HG02798 (cell line): ENCODE measurements at regions not wholly inside any gene's neighbourhood (a gene's known extent, or its start where the extent isn't known, plus 50 kb on each side); places are given as distances from the start of the nearest gene placed in this dataset.
"Not testable (repeated sequence)": the region's sequence is repeated elsewhere in the genome, so short reads cannot be mapped to it uniquely, and the experiment has no call there.

Experiments
- ATAC-seq: cut with Tn5 transposase; IDR thresholded peaks from one replicate; pipeline ENCODE4 v1.9.1; 2021; ENCODE audit warnings: mild to moderate bottlenecking; ENCODE audit not compliant: unreplicated experiment, poor library complexity

DNA sequence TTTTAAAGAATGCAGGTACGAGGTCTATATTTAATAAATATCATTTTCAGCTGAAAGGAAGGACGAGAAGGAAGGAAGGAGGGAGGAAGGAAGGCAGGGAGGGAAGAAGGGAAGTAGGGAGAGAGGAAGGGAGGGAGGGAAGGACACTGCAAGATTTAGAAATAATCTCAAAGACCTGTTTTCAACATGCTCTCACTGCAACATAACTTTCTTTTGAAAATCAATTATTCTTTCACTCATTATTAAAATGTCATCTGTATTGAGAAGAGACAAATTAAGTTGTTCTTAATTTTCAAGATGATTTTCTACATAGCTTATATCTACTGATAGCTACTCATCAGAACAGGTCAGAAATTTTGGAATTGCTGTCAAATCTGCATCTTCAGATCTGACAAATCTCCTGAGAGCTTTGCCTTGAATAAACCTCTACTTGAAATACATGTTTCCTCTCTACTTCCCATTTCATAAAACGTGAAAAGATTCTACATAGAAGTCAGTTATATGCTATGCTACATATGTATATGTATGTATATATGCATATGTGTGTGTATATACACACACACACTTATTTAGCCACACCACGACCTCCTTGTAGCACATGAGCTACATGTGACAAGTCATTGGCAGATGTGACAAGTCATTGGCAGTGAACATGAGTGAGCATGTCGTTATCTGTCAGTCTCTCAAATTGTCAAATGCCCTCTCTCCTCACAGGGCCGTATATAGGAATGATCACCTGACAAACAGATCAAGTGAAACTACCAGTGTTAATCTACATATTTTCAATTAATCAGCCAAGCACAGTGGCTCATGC lies 241.6 kb downstream of the LY86 start:
- no peak for ATAC-seq

- not testable (repeated sequence) for ATAC-seq
Observed at GRCh38 chr6:6830686-6831063, 242.2 kb downstream of the LY86 start.

- no peak for ATAC-seq
Observed at GRCh38 chr6:6832439-6832838, 243.9 kb downstream of the LY86 start.

GRCh38 chr6:6834356-6835222 lies 246.1 kb downstream of the LY86 start:
- no peak for ATAC-seq

DNA sequence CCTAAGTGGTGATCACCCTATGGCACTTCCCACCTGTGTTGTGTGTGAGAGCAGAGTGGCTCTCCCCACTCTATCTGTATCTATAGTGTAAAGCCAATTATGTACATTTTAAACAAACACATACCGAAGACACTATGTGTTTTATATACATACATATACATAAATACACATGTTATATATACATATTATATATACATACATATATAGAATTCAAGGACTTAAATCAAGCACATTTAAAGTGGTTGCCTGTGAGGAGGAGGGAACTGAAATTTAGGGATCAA lies 246.6 kb downstream of the LY86 start:
- no peak for ATAC-seq

DNA sequence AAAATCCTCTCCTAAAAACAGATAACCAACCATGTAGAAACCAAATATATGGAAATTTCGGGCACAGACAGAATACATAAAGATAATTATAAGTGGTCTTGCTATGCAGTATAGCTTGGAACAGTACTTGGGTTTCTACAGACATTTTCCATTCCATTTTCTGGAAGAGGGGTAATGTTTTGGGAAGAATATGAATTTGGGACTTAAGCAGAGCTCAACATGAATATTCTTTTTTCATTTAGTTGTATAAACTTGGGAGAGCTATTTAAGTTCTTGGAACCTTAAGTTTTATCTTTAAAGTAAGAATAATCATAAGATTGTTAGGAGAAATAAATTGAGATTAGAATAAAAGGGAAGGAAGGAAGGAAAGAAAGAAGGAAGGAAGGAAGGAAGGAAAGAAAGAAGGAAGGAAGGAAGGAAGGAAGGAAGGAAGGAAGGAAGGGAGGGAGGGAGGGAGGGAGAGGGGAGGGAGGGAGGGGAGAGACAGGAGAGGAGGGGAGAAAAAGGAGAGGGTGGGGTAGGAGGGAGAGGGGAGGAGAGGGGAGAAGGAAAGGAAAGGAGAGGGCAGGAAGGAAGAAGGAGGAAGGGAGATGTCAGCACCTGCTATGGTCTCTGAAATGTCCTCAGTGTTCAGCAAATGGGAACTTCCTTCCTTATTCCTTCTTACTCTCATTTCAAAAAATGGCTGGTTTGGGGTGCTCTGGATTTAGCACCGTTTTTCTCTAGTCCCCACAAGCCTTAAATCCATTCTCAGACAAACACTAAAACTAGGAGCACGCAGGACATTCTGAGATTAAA lies 248.3 kb downstream of the LY86 start:
- ATAC-seq: no peak

GRCh38 chr6:6837541-6838080 lies 249.1 kb downstream of the LY86 start:
- ATAC-seq: no peak

GRCh38 chr6:6840831-6841291 lies 252.3 kb downstream of the LY86 start:
- ATAC-seq: peak; percentile 85

- no peak for ATAC-seq
Observed at GRCh38 chr6:6841571-6841970, 253.1 kb downstream of the LY86 start.

DNA sequence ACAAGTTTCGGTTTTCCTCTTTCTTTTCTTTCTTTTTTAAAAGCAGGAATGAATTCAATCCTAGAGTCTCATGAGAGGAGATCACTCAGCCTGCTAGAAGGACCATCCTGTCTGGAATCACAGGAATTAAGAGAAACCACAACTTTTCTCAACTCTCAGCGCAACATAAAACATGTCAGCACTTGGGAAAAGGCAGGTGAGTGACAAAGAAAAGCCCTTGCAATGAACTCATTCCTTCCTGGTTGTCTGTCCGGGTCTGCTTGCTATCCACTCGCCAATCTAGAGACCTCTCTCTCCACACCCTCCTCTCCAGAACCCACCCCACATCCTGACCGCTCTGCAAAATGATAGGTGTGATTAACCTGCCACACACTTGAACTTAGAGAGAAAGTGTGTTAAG lies 253.8 kb downstream of the LY86 start:
- no peak for ATAC-seq

GRCh38 chr6:6843057-6843627 lies 254.6 kb downstream of the LY86 start:
- ATAC-seq: no peak

GRCh38 chr6:6843777-6844176 lies 255.3 kb downstream of the LY86 start:
- no peak for ATAC-seq

DNA sequence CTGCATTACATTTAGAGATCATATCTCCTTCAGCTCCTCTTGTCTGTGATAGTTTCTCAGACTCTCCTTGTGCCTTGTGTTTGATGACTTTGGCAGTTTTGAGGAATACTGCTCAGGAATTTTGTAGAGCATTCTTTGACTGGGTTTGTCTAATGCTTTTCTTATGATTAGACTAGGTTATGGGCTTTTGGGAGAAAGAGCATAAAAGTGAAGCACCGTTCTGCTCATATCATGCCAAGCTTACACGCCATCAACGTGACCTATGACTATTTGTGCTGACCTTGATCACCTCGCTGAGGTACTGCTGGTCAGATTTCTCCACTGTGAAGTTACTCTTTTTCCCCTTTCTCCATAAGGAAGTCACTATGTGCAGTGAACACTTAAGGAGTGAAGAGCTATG lies 256.0 kb downstream of the LY86 start:
- ATAC-seq: no peak

- no peak for ATAC-seq
Observed at GRCh38 chr6:6845603-6846002, 257.1 kb downstream of the LY86 start.

- no peak for ATAC-seq
Observed at GRCh38 chr6:6847591-6847990, 259.1 kb downstream of the LY86 start.

DNA sequence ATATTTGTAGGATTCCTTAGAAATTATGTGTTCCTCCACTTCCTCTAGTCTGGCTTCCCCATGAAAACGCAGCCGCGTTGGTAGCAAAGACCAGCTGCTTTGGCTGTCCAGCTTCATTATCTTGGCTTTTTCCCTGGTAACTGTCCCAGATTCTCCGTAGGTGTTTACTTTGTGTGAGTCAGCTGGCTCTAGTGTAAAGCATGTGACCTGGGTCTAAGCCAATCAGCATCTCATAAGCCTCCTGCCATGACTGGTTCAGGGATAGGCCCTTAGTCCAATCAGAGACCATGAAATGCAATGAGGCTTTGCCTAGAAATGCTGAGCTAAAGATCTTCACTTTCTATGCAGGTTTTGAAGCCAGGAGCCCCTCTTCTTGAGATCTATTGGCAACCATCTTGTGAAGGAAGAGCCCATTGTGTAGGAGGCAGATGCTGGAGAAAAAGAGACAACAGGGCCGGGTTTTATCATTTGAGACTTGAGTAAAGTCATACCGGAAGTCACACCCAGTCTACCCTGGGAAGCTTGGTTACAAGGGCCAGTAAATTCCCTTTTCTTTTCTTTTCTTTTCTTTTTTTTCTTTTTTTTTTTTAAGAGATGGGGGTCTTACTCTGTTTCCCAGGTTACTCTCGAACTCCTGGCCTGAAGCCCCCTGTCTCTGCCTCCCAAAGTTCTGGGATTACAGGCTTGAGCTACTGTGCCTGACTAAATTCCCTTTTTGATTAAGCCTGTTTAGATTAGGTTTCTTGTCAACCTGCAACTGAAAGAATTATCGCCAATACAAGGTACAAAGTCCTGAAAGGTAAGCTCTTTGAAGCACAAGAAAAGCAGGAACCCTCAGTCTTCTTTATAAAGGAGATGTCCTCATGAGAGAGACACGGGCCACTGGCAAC lies 256.5 kb upstream of the RREB1 start:
- no peak for ATAC-seq

GRCh38 chr6:6851949-6852261 lies 255.9 kb upstream of the RREB1 start:
- no peak for ATAC-seq

DNA sequence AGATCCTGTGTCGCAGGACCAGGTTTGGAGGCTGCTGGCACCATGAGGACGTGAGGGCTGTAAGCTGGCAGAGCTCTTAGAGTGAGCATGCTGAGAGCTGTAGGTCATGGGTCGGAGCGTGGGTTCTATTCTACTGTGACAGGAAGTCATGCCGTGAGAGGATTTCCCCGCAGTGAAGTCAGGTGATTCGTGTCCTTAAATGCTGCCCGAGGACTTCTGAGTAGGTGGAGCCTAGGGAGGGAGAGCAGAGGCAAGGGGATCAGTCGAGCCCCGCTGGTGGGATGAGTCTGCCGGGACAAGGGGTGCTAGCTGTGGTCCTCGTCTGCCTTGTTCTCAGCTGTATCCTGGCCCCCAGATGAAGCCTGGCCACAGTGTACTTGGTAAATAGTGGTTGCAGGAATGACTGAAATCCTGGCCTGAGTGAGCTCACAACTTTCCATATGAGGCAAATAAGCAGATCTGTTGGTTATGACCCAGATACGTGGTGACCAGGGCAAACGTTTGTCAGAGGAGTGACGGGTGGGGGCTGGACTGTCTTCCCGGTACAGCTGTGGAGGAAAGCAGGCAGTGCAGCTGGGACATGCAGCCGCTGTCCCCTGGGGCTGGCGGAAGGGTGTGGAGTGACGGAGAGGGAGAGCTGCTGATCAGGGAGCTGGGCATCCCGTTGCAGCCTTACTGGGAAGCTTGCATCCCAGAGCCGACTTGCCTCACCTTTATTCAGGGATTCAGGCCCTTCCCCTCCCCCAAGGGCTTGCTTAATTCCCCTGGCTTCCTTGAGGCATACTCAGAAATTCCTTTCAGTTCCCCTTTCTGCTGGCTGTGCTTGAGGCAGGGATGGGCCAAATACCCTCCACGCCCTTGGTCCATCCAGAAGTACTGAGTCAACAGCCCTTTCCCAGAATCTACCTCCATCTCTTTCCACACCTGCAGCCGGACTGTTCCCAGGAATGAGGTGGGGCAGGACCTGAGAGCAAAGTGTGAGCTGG lies 250.9 kb upstream of the RREB1 start:
- peak; percentile 81 for ATAC-seq
